GM12864 (cell line): ENCODE measurements at regions not wholly inside any gene's neighbourhood (a gene's known extent, or its start where the extent isn't known, plus 50 kb on each side); places are given as distances from the start of the nearest gene placed in this dataset.
"Not testable (repeated sequence)": the region's sequence is repeated elsewhere in the genome, so short reads cannot be mapped to it uniquely, and the experiment has no call there.

Experiments
- DNase-seq: peaks from one replicate; pipeline ENCODE4 v3.0.0-alpha.2; 2011; ENCODE audit warnings: low read depth
- H3K4me3 ChIP-seq: 2 replicates; pipeline ENCODE4 v1.5.1; 2011; ENCODE audit warnings: mild to moderate bottlenecking, low read depth, low read length, control low read depth
- TF ChIP-seq, protein P1 (sequence below): IDR thresholded peaks from 2 replicates; pipeline ENCODE4 v1.5.1; 2011; ENCODE audit warnings: low read depth, mild to moderate bottlenecking, moderate library complexity, low read length, control low read depth, inconsistent platforms; ENCODE audit errors: missing control alignments

DNA sequence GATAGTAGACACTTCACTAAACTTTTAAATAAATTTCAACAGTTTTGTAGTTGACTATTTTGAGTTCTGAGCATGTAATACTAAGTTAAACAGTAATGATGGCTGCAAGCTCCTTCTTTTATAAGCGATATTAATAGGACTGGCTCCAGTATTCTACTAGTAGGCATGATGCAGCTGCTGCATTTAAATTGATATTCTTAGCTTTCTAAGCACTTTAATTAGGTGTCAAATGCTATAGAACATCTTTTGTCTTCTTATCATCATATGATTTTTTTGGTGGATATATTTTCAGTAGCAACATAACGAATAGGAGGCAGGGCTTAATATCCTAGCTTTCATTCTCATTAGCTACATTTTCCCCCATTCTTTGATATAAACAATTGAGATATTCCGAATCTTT is 141.1 kb downstream of the FBXO4 start:
- DNase-seq = no peak
- no peak overlapping the region for H3K4me3 ChIP-seq
- TF ChIP-seq, protein P1, sequence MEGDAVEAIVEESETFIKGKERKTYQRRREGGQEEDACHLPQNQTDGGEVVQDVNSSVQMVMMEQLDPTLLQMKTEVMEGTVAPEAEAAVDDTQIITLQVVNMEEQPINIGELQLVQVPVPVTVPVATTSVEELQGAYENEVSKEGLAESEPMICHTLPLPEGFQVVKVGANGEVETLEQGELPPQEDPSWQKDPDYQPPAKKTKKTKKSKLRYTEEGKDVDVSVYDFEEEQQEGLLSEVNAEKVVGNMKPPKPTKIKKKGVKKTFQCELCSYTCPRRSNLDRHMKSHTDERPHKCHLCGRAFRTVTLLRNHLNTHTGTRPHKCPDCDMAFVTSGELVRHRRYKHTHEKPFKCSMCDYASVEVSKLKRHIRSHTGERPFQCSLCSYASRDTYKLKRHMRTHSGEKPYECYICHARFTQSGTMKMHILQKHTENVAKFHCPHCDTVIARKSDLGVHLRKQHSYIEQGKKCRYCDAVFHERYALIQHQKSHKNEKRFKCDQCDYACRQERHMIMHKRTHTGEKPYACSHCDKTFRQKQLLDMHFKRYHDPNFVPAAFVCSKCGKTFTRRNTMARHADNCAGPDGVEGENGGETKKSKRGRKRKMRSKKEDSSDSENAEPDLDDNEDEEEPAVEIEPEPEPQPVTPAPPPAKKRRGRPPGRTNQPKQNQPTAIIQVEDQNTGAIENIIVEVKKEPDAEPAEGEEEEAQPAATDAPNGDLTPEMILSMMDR = no peak

DNA sequence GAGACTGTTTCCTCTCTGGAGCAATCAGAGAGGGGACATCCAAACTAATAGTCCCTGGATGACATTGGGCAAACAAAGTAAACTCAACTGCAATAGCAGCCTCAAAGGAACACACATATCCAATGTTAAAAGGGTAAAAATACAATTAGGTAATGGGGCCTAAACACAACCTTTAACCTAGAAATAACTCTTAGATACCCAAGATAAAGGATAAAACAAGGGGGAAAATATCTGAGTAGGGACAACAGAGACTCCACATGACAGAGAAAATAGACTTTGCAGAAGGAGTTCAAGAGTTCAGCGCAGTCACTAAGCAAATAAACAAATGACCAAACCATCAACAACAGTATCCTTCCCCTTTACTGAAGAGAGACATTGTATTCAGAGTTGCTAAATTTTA is 149.3 kb downstream of the FBXO4 start:
- H3K4me3 ChIP-seq = no peak overlapping the region
- TF ChIP-seq, protein P1 = no peak
- no peak for DNase-seq

DNA sequence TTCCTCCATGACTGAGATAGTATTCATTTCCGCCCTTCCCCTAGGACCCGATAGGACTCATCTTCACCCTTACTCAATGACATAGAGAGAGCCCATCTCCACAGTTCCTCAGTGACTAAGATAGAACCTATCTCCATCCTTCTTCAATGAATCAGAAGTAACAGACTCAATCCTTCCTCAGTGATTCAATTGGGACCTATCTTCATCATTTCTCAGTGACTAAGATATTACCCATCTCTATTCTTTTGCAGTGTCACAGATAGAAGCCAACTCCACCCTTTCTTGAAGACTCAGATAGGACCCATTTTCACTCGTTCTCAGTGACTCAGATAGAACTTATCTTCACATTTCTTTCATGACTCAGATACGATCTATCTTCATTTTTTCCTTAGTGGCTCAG is 164.6 kb downstream of the FBXO4 start:
- DNase-seq = no peak
- TF ChIP-seq, protein P1 = no peak
- no peak overlapping the region for H3K4me3 ChIP-seq

DNA sequence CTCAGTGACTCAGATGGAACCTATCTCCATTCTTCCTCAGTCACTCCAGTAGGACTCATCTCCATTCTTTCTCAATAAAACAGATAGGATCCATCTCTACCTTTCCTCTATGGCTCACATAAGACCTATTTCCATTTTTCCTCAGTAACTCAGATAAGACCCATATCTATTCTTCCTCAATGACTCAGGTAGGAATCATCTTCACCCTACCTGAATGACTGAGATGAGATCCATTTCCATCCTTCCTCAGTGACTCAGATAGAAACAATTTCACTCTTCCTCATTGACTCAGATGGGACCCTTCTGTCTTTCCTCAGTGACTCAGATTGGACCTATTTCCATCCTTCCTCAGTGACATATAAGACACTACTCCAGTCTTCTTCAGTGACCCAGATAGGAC is 165.1 kb downstream of the FBXO4 start:
- TF ChIP-seq, protein P1 = no peak
- no peak overlapping the region for H3K4me3 ChIP-seq
- DNase-seq = no peak

DNA sequence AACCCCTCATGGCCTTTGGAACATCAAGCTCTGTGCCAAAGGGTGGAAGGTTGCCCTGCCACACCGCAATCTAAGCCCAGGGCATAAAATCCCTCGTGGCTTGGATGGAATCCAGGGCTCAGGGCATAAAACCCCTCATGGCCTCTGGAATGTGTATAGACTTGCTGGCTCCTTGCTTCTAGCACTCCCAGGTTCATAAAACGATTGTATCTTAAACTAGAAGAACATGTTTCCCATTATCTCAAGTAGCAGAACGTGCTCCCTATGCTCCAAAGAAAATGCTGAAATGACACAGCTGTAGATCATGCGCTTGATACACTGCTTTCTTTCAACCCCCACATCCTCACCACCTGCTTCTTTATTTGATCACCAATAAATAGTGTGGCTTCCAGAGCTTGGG is 174.8 kb downstream of the FBXO4 start:
- DNase-seq, H3K4me3 ChIP-seq: not testable (repeated sequence)

DNA sequence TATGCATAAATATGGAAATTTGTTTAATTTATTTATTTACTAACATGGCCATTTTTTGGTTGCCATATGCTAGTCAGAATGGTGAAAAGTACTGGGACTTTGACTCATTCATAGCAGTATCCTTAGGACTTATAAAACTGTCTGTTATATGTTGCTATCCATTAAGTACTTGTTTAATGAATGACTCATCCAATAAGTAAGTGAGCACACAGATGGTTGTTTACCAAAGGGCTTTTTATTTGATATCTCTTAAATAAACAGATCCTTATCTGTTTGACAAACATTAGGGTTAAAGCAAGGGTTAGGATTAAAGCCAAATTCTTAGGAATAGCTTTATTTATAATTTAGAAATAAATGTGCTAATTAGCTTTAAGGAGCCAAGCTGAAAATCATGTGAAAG is 183.4 kb downstream of the FBXO4 start:
- TF ChIP-seq, protein P1 = no peak
- H3K4me3 ChIP-seq = no peak overlapping the region
- DNase-seq = no peak

DNA sequence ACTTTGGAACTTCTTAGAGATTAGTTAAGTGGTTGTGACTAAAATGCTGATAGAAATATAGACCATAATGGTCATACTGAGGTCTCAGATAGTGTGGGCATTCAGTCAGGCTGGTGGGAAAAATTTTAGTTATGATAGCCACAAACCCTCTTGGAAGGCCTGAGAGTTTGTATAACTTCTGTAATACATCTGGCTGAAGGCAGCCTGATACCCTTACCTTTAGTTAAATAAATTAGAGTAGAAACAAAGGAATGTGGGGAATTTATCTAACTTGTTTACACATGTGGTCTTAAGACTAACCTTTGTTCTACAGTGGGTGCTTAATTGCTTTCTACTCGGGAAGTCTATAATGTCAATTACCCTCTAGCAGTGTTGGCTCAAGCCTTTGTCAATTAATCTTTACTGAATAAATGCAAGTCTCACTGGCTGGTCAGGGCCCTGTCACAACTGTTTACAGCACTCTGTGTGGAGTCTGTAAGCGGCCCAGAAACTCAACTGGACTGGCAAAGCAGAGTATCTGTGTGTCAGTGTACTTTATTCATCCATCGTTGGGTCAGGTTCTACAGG is 184.0 kb downstream of the FBXO4 start:
- no peak for DNase-seq
- TF ChIP-seq, protein P1 = no peak
- no peak overlapping the region for H3K4me3 ChIP-seq

DNA sequence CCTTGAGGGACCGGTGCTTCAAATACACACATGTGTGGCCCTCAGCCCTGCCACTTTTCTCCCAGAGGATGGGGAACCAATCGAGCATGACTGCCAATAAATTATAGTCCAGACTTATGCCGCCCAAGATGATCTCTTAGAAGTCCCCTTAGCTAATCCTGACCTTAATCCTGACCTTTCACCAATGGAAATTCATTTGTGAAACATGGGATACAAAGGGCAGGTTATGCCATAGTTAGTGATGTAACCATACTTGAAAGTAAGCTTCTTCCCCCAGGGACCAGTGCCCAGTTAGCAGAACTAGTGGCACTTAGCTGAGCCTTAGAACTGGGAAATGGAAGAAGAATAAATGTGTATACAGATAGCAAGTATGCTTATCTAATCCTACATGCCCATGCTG is 190.6 kb downstream of the FBXO4 start:
- DNase-seq, H3K4me3 ChIP-seq: not testable (repeated sequence)
